HepG2 (cell line): ENCODE measurements at regions not wholly inside any gene's neighbourhood (a gene's known extent, or its start where the extent isn't known, plus 50 kb on each side); places are given as distances from the start of the nearest gene placed in this dataset.

Experiments
- ATF1 ChIP-seq: IDR thresholded peaks from 2 replicates; pipeline ENCODE4 v1.6.1; 2016; ENCODE audit warnings: mild to moderate bottlenecking, control low read depth
- CTCF ChIP-seq: sonication (generic); formaldehyde crosslinking; IDR thresholded peaks from 2 replicates; pipeline ENCODE4 v1.5.0; 2020; ENCODE audit warnings: mild to moderate bottlenecking, missing genetic modification reagents, moderate library complexity
- PREB ChIP-seq: sonication (generic); formaldehyde crosslinking; IDR thresholded peaks from 2 replicates; pipeline ENCODE4 v1.4.0; 2020; ENCODE audit warnings: missing genetic modification reagents
- UBTF ChIP-seq: sonication (generic); formaldehyde crosslinking; IDR thresholded peaks from 2 replicates; pipeline ENCODE4 v1.4.0; 2020; ENCODE audit warnings: mild to moderate bottlenecking, missing genetic modification reagents
- ZNF253 ChIP-seq: sonication (generic); formaldehyde crosslinking; IDR thresholded peaks from 2 replicates; pipeline ENCODE4 v1.8.0; 2022; ENCODE audit warnings: mild to moderate bottlenecking, missing genetic modification reagents, borderline replicate concordance
- ZNF768 ChIP-seq: sonication (generic); formaldehyde crosslinking; IDR thresholded peaks from 2 replicates; pipeline ENCODE4 v1.4.0; 2020; ENCODE audit warnings: missing genetic modification reagents

GRCh38 chr14:45673420-45673819 is 420.4 kb upstream of the MIS18BP1 start:
- TF ChIP-seq PREB, result no peak
- TF ChIP-seq CTCF (CRISPR knock-in tag), result no peak
- TF ChIP-seq ATF1 (CRISPR knock-in tag), result no peak
- no peak for TF ChIP-seq ZNF253 (CRISPR knock-in tag)
- TF ChIP-seq ZNF768, result no peak
- no peak for TF ChIP-seq UBTF (CRISPR knock-in tag)
